ENCODE measurements at regions not wholly inside any gene's neighbourhood (a gene's known extent, or its start where the extent isn't known, plus 50 kb on each side); places are given as distances from the start of the nearest gene placed in this dataset.

DNA sequence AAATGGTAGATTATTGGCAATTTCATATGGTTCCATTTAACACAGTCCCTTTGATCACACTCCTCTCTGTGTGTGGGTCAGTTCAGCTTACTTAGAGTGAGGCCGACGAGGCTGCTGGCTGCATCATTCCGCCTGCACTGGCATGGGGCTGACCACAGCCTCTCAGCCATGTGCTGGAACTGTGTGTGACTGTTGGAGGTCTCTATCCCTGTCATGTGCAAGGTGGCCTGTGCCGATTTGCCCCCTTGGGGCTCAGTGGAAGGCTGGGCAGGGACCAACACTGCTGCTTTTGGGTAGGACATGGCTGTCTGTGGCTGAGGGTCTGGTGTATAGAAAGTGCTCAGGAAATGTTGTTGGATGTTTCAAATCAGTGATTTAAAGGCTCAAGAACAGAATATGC, 454.0 kb upstream of the HS6ST1 start:
- TF ChIP-seq CTCF (conservative IDR thresholded peaks at IDR 0.05): no peak
- no peak overlapping the region for H3K27ac ChIP-seq

GRCh38 chr2:128773641-128774319, 455.1 kb upstream of the HS6ST1 start:
- H3K27ac ChIP-seq: no peak overlapping the region

GRCh38 chr2:128774320-128775216, 455.9 kb upstream of the HS6ST1 start:
- H3K27ac ChIP-seq: no peak overlapping the region
- TF ChIP-seq CTCF (conservative IDR thresholded peaks at IDR 0.05): no peak

More at GRCh38 chr2:128773641-128774319, 455.1 kb upstream of the HS6ST1 start:
- TF ChIP-seq CTCF (conservative IDR thresholded peaks at IDR 0.05): no peak

DNA sequence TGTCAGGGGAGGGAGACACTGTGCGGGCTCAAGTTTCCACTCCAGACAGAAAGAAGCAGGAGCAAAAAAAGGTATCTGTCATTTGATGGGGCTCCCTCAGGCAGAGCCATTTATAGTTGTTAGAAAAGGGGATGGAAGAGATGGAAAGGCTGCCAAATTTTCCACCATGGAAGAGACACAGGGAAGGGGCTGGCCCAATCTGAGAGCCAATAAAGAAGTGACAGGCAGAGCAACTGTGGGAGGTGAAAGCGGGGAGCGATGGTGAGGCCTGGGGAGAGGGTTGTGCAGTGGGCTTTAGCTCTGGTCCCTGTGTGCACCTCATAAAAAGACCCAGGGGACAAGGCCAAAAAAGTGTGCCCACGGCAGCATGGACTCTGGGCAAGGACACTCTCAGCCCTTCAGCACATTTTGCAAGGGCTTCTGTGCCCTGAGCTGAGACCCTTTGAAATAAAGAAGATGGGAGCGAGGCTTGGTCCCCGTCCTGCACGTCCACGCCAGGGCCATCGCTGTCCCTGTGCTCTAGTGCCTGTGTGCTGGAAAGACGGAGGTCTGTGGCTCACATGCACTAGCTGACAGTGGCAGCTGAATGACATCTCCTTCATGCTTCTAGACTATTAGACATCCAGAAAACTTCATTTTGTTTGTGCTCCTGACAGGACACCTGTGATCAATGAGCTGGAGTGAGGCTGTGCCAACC, 456.7 kb upstream of the HS6ST1 start:
- H3K27ac ChIP-seq: no peak overlapping the region
- no peak for TF ChIP-seq CTCF (conservative IDR thresholded peaks at IDR 0.05)

GRCh38 chr2:128775914-128776285, 457.2 kb upstream of the HS6ST1 start:
- no peak overlapping the region for H3K27ac ChIP-seq
- no peak for TF ChIP-seq CTCF (conservative IDR thresholded peaks at IDR 0.05)

- TF ChIP-seq CTCF (conservative IDR thresholded peaks at IDR 0.05): no peak
- no peak overlapping the region for H3K27ac ChIP-seq
Measured at GRCh38 chr2:128776461-128777195, 458.0 kb upstream of the HS6ST1 start.

Data from VCaP (cell line).